Head of caudate nucleus (tissue), 42 donors: ENCODE measurements at regions not wholly inside any gene's neighbourhood (a gene's known extent, or its start where the extent isn't known, plus 50 kb on each side); places are given as distances from the start of the nearest gene placed in this dataset.

Source experiments
- DNase-seq, 42 donors: peaks; one replicate each; pipeline versions ENCODE4 v3.0.0 to v3.0.0-alpha.2; 2020 to 2021; ENCODE audit warnings: mixed read lengths in 7 of 42
- intact Hi-C: fragments of 100-400 bp; cut with DNase I; formaldehyde crosslinking; loops from one replicate; pipeline ENCODE4 v1.15.0; 2022

- intact Hi-C loops, result no loop called here
- DNase-seq, result no peak
Observed at GRCh38 chr4:43716721-43717395, 731.8 kb downstream of the KCTD8 start.

DNA sequence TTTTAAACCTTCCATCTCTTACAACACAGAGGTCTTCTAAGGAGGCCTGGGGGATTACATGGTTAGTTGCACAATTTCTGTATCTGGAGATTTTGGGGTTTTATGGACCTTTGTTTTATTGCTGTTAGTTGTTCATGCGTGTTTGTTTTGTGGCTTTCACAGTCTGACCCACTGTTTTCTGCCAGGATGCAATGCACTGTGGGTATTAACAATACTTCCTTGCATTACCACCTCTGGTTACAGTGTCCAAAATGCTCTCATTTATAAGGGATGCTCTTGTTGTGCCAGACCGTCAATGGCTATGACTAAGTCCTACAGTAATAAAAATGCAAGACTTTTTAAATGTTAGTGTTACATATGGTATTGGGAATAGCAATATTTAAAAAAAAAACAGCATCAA is 730.2 kb downstream of the KCTD8 start:
- DNase-seq, result no peak
- intact Hi-C loops, result no loop called here

- intact Hi-C loops, result no loop called here
- DNase-seq, result no peak
Observed at GRCh38 chr4:43732829-43733426, 715.7 kb downstream of the KCTD8 start.

DNA sequence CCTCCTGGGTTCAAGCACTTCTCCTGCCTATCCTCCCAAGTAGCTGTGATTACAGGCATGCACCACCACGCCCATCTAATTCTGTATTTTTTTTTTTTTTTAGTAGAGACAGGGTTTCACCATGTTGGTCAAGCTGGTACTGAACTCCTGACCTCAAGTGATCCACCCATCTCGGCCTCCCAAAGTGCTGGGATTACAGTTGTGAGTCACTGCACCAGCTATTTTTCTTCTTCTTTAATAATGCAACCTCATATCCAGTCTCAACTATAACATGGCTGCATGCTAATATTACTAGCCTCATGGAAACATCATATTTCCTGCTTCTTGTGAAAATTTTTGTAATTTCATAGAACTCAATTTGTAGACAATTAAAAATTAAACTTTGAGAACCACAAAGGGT is 706.5 kb downstream of the KCTD8 start:
- DNase-seq, result no peak
- intact Hi-C loops, result no loop called here

DNA sequence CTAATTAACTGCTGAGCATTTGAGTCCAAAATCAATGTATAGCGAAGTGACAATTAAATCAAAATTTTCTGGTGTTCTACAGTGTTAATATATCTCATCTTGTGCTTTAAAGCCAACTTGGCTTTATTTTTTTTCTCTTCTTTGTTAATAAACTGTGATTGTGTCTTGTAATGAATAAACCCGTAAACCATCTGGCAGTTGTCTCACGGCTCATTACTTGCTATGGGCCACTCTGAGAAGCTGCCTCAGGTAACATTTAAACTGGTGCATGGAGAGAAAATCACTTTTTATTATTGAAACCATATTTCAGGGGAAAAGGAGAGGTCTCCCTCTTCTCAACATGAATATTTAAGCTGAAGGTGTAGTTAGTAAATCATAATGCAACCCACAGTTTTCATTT is 694.0 kb downstream of the KCTD8 start:
- intact Hi-C loops, result no loop called here
- DNase-seq, result no peak

DNA sequence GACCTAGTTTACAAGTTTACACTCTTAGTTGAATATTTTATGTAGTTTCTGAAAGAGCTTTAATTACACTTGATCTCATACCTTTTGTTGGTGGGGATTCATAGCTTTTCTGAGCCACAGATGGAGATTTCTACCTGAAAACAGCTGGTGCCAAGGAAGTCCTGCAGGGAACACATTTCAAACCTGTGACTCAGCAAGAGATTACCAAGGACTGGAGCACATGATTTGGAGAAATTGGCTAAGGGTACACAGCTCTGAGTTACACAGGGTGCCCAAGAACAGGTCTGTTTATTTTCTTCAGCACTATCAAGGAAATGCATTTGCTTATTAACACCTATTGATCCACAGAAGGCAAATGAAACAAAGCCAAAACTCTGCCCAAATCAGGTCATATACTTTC is 691.5 kb downstream of the KCTD8 start:
- no peak for DNase-seq
- intact Hi-C loops, result no loop called here

GRCh38 chr4:43758836-43759235 is 689.8 kb downstream of the KCTD8 start:
- intact Hi-C loops, result no loop called here
- DNase-seq, result no peak

- intact Hi-C loops, result no loop called here
- DNase-seq, result no peak
Observed at GRCh38 chr4:43763029-43763610, 685.5 kb downstream of the KCTD8 start.

DNA sequence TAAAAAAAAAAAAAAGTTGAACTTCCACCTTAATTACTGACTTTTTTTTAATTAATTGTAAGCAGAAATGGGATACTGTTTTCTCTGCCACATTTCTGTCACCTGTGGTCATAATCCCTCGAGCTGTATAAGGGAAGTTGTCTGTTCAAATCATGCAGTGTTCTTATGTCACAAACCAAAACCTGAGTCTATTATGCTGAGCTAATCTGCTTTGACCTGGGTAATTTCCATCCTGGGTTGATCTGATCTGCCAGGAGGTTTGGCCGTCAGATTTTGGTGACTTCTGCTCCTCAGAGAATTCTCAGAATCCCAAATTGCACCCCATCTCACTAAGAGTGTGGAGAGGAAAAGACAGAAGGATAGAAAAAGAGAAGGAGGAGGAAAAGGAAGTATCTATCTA is 683.1 kb downstream of the KCTD8 start:
- intact Hi-C loops, result no loop called here
- no peak for DNase-seq

- intact Hi-C loops, result no loop called here
- DNase-seq, result no peak
Observed at GRCh38 chr4:43766648-43767047, 682.0 kb downstream of the KCTD8 start.

DNA sequence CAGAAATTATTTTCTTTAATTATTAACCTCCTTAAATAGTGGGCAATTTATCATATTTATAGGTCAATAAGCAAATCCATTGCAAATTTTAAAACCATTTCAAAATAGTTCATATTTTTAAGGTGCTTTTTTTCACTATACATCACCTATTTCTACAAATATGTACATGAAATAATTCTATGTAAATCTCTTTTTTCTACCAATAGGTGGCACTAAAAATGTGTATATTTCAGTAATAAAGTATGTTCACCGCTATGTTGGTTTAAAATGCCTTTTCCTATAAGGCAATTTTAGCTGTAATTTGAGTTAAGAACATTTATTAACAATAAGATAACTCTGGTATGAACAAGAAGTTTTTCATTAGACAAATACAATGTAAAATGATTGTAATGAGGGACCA is 672.2 kb downstream of the KCTD8 start:
- intact Hi-C loops, result no loop called here
- DNase-seq, result no peak

GRCh38 chr4:43778187-43778915 is 670.3 kb downstream of the KCTD8 start:
- intact Hi-C loops, result no loop called here

GRCh38 chr4:43781125-43781524 is 667.5 kb downstream of the KCTD8 start:
- no peak for DNase-seq
- intact Hi-C loops, result no loop called here

More at GRCh38 chr4:43778187-43778915, 670.3 kb downstream of the KCTD8 start:
- DNase-seq, result no peak

DNA sequence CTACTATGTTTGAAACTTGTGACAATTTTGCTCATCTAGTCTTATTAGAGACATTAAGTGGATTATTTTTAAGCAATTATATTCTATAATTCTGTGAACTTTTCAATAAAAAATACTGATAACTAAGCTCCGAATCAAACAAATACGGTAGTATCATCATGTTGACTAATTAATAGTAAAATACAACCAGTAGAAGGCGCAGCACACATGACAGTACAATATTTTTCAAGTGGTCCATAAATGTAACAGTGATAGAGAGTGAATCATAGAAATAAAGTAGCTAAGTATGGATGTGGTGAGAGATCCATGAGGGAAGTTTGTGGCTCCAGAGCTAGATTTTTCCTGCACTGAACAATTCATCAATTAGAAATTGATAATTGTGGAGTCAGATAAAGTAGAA is 666.2 kb downstream of the KCTD8 start:
- intact Hi-C loops, result no loop called here
- DNase-seq, result no peak

- DNase-seq, result no peak
- intact Hi-C loops, result no loop called here
Observed at GRCh38 chr4:43816116-43816515, 632.5 kb downstream of the KCTD8 start.

DNA sequence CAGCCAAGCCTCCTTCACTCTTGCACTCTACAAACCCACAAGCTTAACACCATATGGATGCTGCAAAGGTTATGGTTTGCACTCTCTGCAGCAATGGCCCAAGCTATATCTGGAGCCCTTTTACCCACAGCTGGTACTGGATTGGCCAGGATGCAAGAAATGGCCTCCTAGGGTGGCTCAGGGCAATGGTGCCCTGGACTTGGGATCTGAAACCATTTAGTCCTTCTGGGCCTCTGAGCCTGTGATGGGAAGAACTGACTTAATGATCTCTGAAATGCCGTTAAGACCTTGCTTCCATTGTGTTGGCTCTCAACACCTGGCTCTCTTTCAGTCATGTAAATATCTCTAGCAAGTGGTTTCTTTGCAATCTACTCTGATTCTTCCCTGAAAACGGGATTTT is 626.0 kb downstream of the KCTD8 start:
- no peak for DNase-seq
- intact Hi-C loops, result no loop called here

GRCh38 chr4:43835869-43836268 is 612.7 kb downstream of the KCTD8 start:
- intact Hi-C loops, result no loop called here
- no peak for DNase-seq

DNA sequence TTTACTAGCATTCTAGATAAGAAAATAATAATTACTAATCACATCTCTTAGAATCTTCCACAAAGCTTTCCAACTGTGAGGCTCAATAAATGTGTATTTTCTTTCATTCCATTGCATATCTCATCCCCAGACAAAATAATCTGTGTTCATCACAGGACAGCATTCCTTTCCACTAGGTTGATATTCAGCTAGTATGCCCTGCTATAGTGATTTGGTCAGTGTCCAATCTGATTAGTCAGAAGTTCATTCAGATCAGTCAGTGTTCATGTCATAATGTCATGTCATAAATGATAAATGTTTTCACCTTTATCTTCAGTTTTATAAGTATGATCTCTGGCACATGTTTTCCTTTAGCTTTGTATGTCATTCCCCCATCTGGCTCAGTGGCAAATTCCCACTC is 611.4 kb downstream of the KCTD8 start:
- no peak for DNase-seq
- intact Hi-C loops, result no loop called here

DNA sequence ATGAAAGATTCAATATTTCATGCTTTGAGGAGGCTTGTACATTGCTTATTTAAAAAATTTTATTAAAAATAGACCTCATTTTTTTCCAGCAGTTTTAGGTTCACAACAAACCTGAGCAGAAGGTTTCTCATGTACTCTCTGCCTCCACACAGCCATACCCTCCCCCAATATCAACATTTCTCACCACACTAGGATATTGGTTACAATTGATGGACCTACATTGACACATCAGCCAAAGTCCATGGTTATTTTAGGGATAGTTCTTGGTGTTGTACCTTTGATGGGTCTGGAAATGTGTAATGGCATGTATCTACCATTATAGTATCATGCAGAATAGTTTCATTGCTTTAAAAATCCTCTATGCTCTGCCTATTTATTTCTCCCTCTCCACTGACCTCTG is 611.0 kb downstream of the KCTD8 start:
- intact Hi-C loops, result no loop called here
- DNase-seq, result no peak

DNA sequence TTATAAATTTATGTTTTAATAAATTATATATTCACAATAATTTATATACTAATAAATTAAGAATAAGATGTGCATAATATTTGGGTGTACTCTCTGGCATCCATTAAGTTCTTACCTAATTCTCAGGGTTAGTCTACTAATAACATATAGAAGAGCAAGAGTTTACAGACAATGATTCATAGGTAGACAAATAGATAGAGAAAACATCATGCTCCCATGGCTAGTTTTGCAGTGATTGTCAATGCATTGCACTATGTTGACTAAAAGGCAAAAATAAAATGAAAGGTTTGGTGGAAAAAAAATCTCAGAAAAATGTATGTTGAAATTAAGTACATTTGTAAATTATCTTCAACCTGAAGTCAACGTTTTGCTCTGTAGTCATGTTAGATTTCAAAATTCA is 606.0 kb downstream of the KCTD8 start:
- no peak for DNase-seq
- intact Hi-C loops, result no loop called here
